ENCODE measurements at regions not wholly inside any gene's neighbourhood (a gene's known extent, or its start where the extent isn't known, plus 50 kb on each side); places are given as distances from the start of the nearest gene placed in this dataset.
"Not testable (repeated sequence)": the region's sequence is repeated elsewhere in the genome, so short reads cannot be mapped to it uniquely, and the experiment has no call there.

- peak; percentile 8 for DNase-seq
Measured at GRCh38 chr7:16933296-16934279, 51.8 kb upstream of the AGR3 start.

GRCh38 chr7:16934722-16935340, 53.0 kb upstream of the AGR3 start:
- peak; percentile 23 for DNase-seq

GRCh38 chr7:16935341-16935735, 53.6 kb upstream of the AGR3 start:
- DNase-seq, result no peak

GRCh38 chr7:16936626-16937422, 55.0 kb upstream of the AGR3 start:
- DNase-seq, result no peak

GRCh38 chr7:16939161-16939560, 57.4 kb upstream of the AGR3 start:
- no peak for DNase-seq

GRCh38 chr7:16940776-16941175, 59.0 kb upstream of the AGR3 start:
- no peak for DNase-seq

- DNase-seq, result no peak
Measured at GRCh38 chr7:16942929-16943509, 61.2 kb upstream of the AGR3 start.

- DNase-seq, result no peak
Measured at GRCh38 chr7:16944936-16945335, 63.2 kb upstream of the AGR3 start.

GRCh38 chr7:16945372-16945771, 63.6 kb upstream of the AGR3 start:
- DNase-seq, result no peak

- not testable (repeated sequence) for DNase-seq
Measured at GRCh38 chr7:16948110-16948509, 66.3 kb upstream of the AGR3 start.

- no peak for DNase-seq
Measured at GRCh38 chr7:16951483-16952080, 69.8 kb upstream of the AGR3 start.

- no peak for DNase-seq
Measured at GRCh38 chr7:16954321-16954720, 72.5 kb upstream of the AGR3 start.

- DNase-seq, result no peak
Measured at GRCh38 chr7:16958724-16959123, 76.9 kb upstream of the AGR3 start.

GRCh38 chr7:16960337-16960965, 78.7 kb upstream of the AGR3 start:
- DNase-seq, result no peak

- no peak for DNase-seq
Measured at GRCh38 chr7:16961641-16962040, 79.9 kb upstream of the AGR3 start.

- DNase-seq, result no peak
Measured at GRCh38 chr7:16963044-16963443, 81.3 kb upstream of the AGR3 start.

GRCh38 chr7:16965697-16966096, 83.9 kb upstream of the AGR3 start:
- not testable (repeated sequence) for DNase-seq

GRCh38 chr7:16967300-16967811, 85.6 kb upstream of the AGR3 start:
- no peak for DNase-seq

GRCh38 chr7:16970732-16971482, 89.1 kb upstream of the AGR3 start:
- no peak for DNase-seq

- DNase-seq, result no peak
Measured at GRCh38 chr7:16975712-16976111, 93.9 kb upstream of the AGR3 start.
